H9 (cell line): ENCODE measurements at regions not wholly inside any gene's neighbourhood (a gene's known extent, or its start where the extent isn't known, plus 50 kb on each side); places are given as distances from the start of the nearest gene placed in this dataset.

Experiments used
- DNase-seq: peaks from one replicate; pipeline ENCODE4 v3.0.0-alpha.2; 2017
- H2AFZ ChIP-seq: one replicate; pipeline ENCODE4 v1.6.1; 2013; ENCODE audit warnings: mild to moderate bottlenecking, low read length, control low read depth, moderate library complexity
- H2AK5ac ChIP-seq: 2 replicates; pipeline ENCODE4 v1.6.1; 2013; ENCODE audit warnings: low read length, control low read depth, mixed read lengths; ENCODE audit not compliant: insufficient read length
- H2BK120ac ChIP-seq: one replicate; pipeline ENCODE4 v1.6.1; 2013; ENCODE audit warnings: low read depth, mild to moderate bottlenecking, low read length, control low read depth, inconsistent platforms; ENCODE audit not compliant: poor library complexity, severe bottlenecking
- H2BK12ac ChIP-seq: 2 replicates; pipeline ENCODE4 v1.6.1; 2013; ENCODE audit warnings: low read length, control low read depth, mixed read lengths, low read depth; ENCODE audit not compliant: insufficient read length
- H2BK15ac ChIP-seq: 2 replicates; pipeline ENCODE4 v1.6.1; 2013; ENCODE audit warnings: low read depth, low read length, control low read depth
- H2BK20ac ChIP-seq: one replicate; pipeline ENCODE4 v1.6.1; 2013; ENCODE audit warnings: low read depth, mild to moderate bottlenecking, low read length, control low read depth, inconsistent platforms; ENCODE audit not compliant: poor library complexity, severe bottlenecking
- H2BK5ac ChIP-seq: 2 replicates; pipeline ENCODE4 v1.6.1; 2013; ENCODE audit warnings: low read length, control low read depth, mixed read lengths; ENCODE audit not compliant: insufficient read length
- H3K14ac ChIP-seq: 2 replicates; pipeline ENCODE4 v1.6.1; 2013; ENCODE audit warnings: low read length, control low read depth; ENCODE audit not compliant: insufficient read depth
- H3K18ac ChIP-seq: 2 replicates; pipeline ENCODE4 v1.6.1; 2013; ENCODE audit warnings: low read depth, mild to moderate bottlenecking, mixed read lengths, low read length, control low read depth; ENCODE audit not compliant: insufficient read length
- H3K23ac ChIP-seq: 2 replicates; pipeline ENCODE4 v1.6.1; 2013; ENCODE audit warnings: low read length, control low read depth, mixed read lengths, low read depth; ENCODE audit not compliant: insufficient read length
- H3K23me2 ChIP-seq: 2 replicates; pipeline ENCODE4 v1.6.1; 2013; ENCODE audit warnings: low read depth, mild to moderate bottlenecking, mixed read lengths, low read length, control low read depth; ENCODE audit not compliant: insufficient read length, poor library complexity, severe bottlenecking
- H3K27ac ChIP-seq: 2 replicates; pipeline ENCODE4 v1.5.1; 2013; ENCODE audit warnings: low read length, control low read depth, mixed read lengths, low read depth; ENCODE audit not compliant: insufficient read length
- H3K27me3 ChIP-seq: 2 replicates; pipeline ENCODE4 v1.6.1; 2013; ENCODE audit warnings: low read length, control low read depth, inconsistent platforms; ENCODE audit not compliant: insufficient read depth
- H3K4ac ChIP-seq: 2 replicates; pipeline ENCODE4 v1.6.1; 2013; ENCODE audit warnings: low read depth, mild to moderate bottlenecking, control low read depth, inconsistent platforms, low read length, moderate library complexity
- H3K4me1 ChIP-seq: 2 replicates; pipeline ENCODE4 v1.6.1; 2013; ENCODE audit warnings: low read length, control low read depth, inconsistent platforms; ENCODE audit not compliant: insufficient read depth
- H3K4me2 ChIP-seq: 2 replicates; pipeline ENCODE4 v1.6.1; 2013; ENCODE audit warnings: low read length, control low read depth, mixed read lengths; ENCODE audit not compliant: insufficient read length, insufficient read depth
- H3K56ac ChIP-seq: 2 replicates; pipeline ENCODE4 v1.6.1; 2013; ENCODE audit warnings: low read depth, mild to moderate bottlenecking, mixed read lengths, low read length, control low read depth; ENCODE audit not compliant: insufficient read length
- H3K79me1 ChIP-seq: 2 replicates; pipeline ENCODE4 v1.6.1; 2013; ENCODE audit warnings: low read depth, mild to moderate bottlenecking, moderate library complexity, low read length, control low read depth, inconsistent platforms; ENCODE audit not compliant: insufficient read depth, poor library complexity, severe bottlenecking
- H3K79me2 ChIP-seq: 2 replicates; pipeline ENCODE4 v1.6.1; 2013; ENCODE audit warnings: low read length, control low read depth, inconsistent platforms; ENCODE audit not compliant: insufficient read depth
- H3K9ac ChIP-seq: 2 replicates; pipeline ENCODE4 v1.6.1; 2013; ENCODE audit warnings: low read length, control low read depth, mixed read lengths; ENCODE audit not compliant: insufficient read length; ENCODE audit errors: extremely low read depth
- H3K9me3 ChIP-seq: one replicate; pipeline ENCODE4 v1.6.1; 2013; ENCODE audit warnings: low read depth, low read length, inconsistent platforms; ENCODE audit not compliant: control insufficient read depth
- H3T11ph ChIP-seq: one replicate; pipeline ENCODE4 v1.6.1; 2013; ENCODE audit warnings: mild to moderate bottlenecking, low read length, control low read depth, inconsistent platforms
- H4K20me1 ChIP-seq: one replicate; pipeline ENCODE4 v1.6.1; 2013; ENCODE audit not compliant: control insufficient read depth, insufficient read length, insufficient read depth
- H4K5ac ChIP-seq: 2 replicates; pipeline ENCODE4 v1.6.1; 2013; ENCODE audit warnings: low read depth, mild to moderate bottlenecking, mixed read lengths, low read length, control low read depth; ENCODE audit not compliant: insufficient read length
- H4K8ac ChIP-seq: replicated peaks from 2 replicates; pipeline ENCODE4 v1.6.1; 2013; ENCODE audit warnings: low read length, control low read depth, mixed read lengths, low read depth; ENCODE audit not compliant: insufficient read length
- H4K91ac ChIP-seq: 2 replicates; pipeline ENCODE4 v1.6.1; 2013; ENCODE audit warnings: low read depth, mild to moderate bottlenecking, moderate library complexity, mixed read lengths, low read length, control low read depth; ENCODE audit not compliant: insufficient read length
- H3K27ac Mint-ChIP-seq, 3 experiments: 2 replicates in 2 of 3; 3 replicates in 1 of 3; pipeline ENCODE4 v1.8.0; 2020 to 2021; ENCODE audit warnings: mixed read lengths in 3 of 3, mild to moderate bottlenecking in 1 of 3, moderate library complexity in 1 of 3
- H3K27me3 Mint-ChIP-seq: 2 replicates; pipeline ENCODE4 v1.8.0; 2021; ENCODE audit warnings: low read depth, mild to moderate bottlenecking, moderate library complexity, mixed read lengths
- H3K36me3 Mint-ChIP-seq, 3 experiments: 2 replicates in 2 of 3; 3 replicates in 1 of 3; pipeline ENCODE4 v1.8.0; 2020 to 2021; ENCODE audit warnings: low read depth in 3 of 3, mixed read lengths in 3 of 3; ENCODE audit not compliant: insufficient read depth in 1 of 3
- H3K4me1 Mint-ChIP-seq, 2 experiments: 2 replicates each; pipeline ENCODE4 v1.8.0; 2020; ENCODE audit warnings: mixed read lengths in 2 of 2
- H3K4me3 Mint-ChIP-seq, 2 experiments: 2 replicates in 1 of 2; 3 replicates in 1 of 2; pipeline ENCODE4 v1.8.0; 2020 to 2021; ENCODE audit warnings: mild to moderate bottlenecking in 2 of 2, mixed read lengths in 2 of 2, moderate library complexity in 1 of 2
- H3K9me3 Mint-ChIP-seq, 2 experiments: 2 replicates in 1 of 2; 3 replicates in 1 of 2; pipeline ENCODE4 v1.8.0; 2020; ENCODE audit warnings: mild to moderate bottlenecking in 2 of 2, mixed read lengths in 2 of 2, moderate library complexity in 1 of 2
- CTCF ChIP-seq: fragments of 200-600 bp; sonication (generic); conservative IDR thresholded peaks from 3 replicates; pipeline ENCODE4 v1.8.0; 2021; ENCODE audit warnings: antibody characterized with exemption, mild to moderate bottlenecking
- WGBS: extraction: QIAGEN DNeasy Blood & Tissue Kit; methylation state at CpG from one replicate; pipeline ENCODE4 v1.1.7; 2013; ENCODE audit warnings: missing lambda C conversion rate, low lambda C conversion rate, mixed read lengths; ENCODE audit not compliant: insufficient read length; ENCODE audit errors: extremely low coverage; 5-methylcytosine and 5-hydroxymethylcytosine counted together

- Mint-ChIP-seq H3K4me3 (no peak overlapping the region), H3K36me3 (no peaks in the 10 kb centered on the region), H3K4me1 (peaks cover 3 to 5% of the 10 kb centered on the region in 2 experiments; a peak in 1 of 4 replicates), H3K27ac (no peak overlapping the region), H3K9me3 (peaks cover 0 to 3% of the 10 kb centered on the region in 2 experiments; a peak in 1 of 5 replicates), H3K27me3 (peaks cover 12% of the 10 kb centered on the region)
- Histone ChIP-seq H2BK5ac (no peak overlapping the region), H3K14ac (no peak overlapping the region), H4K91ac (no peak overlapping the region), H3K56ac (no peak overlapping the region), H3K4me1 (no peaks in the 10 kb centered on the region), H3K27ac (no peak overlapping the region), H3K79me2 (no peaks in the 10 kb centered on the region), H2BK120ac (no peak overlapping the region), H4K5ac (no peak overlapping the region), H2BK12ac (no peak overlapping the region), H2AFZ (no peak overlapping the region), H3K9ac (no peak overlapping the region), H2BK15ac (no peak overlapping the region), H3K79me1 (no peaks in the 10 kb centered on the region), H3K18ac (no peak overlapping the region), H3K4me2 (no peak overlapping the region), H4K8ac (no peak overlapping the region), H3K23me2 (no peaks in the 10 kb centered on the region), H2AK5ac (no peak overlapping the region), H2BK20ac (no peak overlapping the region), H3K4ac (no peak overlapping the region), H3K23ac (no peak overlapping the region), H3K9me3 (no peaks in the 10 kb centered on the region), H3T11ph (no peak overlapping the region), H3K27me3 (no peaks in the 10 kb centered on the region), H4K20me1 (no peaks in the 10 kb centered on the region)
- WGBS: no CpG with 5 or more reads among the region's 6 CpGs
- no peak for DNase-seq
- peak; percentile 57 for TF ChIP-seq CTCF
Observed at GRCh38 chr5:54895816-54896341, 89.5 kb downstream of the ESM1 start.
